DMS 273 (cell line): ENCODE measurements at regions not wholly inside any gene's neighbourhood (a gene's known extent, or its start where the extent isn't known, plus 50 kb on each side); places are given as distances from the start of the nearest gene placed in this dataset.
"Not testable (repeated sequence)": the region's sequence is repeated elsewhere in the genome, so short reads cannot be mapped to it uniquely, and the experiment has no call there.

ENCODE experiments used
- DNase-seq: peaks from one replicate; lab custom pipeline; 2025; ENCODE audit not compliant: unreplicated experiment; lab: John Stamatoyannopoulos, UW

GRCh38 chr2:183522489-183523266 lies 398.4 kb downstream of the NUP35 start:
- DNase-seq: no peak

GRCh38 chr2:183530333-183530901 lies 406.2 kb downstream of the NUP35 start:
- no peak for DNase-seq

DNA sequence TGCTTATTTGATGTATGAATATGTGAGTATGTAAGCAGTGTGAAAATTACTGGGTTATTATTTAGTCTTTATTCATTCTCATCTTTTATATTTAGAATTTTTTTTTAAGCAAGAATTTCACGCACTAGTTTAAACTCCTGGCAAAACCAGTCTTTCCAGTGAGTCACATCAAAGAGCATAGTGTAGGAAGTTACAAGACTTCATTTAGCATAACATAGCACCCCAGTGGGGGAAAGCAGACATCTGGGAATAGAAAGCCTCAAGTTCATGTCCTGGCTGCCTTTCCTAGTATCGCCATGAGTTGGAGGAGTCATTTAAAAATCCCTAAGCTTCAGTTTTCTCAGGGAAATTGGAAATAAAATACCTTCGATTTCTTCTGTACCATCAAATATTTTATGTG lies 408.3 kb downstream of the NUP35 start:
- no peak for DNase-seq

- DNase-seq: no peak
These were observed 408.8 kb downstream of the NUP35 start for GRCh38 chr2:183533021-183533420.

DNA sequence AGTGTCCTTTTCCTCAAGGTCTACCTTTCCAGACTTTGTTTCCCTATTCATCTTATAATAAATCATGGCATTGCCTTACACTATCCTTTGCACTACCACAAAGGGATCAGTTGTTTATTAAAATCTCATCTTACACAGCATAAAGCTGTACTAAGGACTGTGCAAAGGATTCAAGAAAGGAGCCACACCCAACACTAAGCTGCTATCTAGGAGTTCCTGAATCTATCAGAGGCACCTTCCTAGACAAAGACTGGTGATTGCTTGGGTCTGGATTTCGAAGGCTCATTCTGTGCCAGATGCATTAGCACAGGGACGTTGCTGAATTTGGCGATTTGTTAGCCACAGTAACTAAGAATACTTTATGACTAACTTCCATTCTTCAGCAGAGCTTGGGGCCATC lies 412.0 kb downstream of the NUP35 start:
- no peak for DNase-seq

DNA sequence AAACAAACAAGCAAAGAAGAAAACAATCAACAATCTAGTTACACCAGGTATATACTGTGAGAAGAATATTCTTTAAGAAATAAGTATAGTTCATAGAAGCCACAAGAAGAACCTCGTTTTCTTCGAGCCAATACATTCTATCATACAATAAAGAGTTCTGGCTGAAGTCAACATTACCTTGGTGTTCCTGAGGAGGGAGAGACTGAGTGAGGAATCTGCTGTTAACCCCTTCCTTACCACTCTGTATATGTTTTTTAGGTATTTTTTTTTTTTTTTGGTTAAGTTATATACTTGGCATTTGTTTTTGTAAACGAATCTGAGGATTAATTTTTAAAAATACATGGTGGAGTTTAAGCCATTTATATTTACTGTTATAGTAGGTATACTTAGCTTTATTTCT lies 412.5 kb downstream of the NUP35 start:
- DNase-seq: no peak

GRCh38 chr2:183541766-183542165 lies 417.5 kb downstream of the NUP35 start:
- DNase-seq: no peak

- DNase-seq: no peak
These were observed 418.4 kb downstream of the NUP35 start for GRCh38 chr2:183542606-183543005.

DNA sequence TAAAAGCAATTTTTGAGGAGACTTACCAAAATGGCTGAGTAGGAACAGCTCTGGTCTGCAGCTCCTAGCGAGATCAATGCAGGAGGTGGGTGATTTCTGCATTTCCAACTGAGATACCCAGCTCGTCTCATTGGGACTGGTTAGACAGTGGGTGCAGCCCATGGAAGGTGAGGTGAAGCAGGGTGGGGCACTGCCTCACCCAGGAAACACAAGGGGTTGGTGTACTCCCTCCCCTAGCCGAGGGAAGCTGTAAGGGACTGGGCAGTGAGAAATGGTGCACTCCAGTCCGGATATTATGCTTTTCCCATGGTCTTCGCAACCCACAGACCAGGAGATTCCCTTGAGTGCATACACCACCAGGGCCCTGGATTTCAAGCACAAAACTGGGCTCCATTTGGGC lies 419.0 kb downstream of the NUP35 start:
- DNase-seq: no peak

- DNase-seq: no peak
These were observed 419.5 kb downstream of the NUP35 start for GRCh38 chr2:183543731-183544130.

GRCh38 chr2:183546560-183547350 lies 422.5 kb downstream of the NUP35 start:
- not testable (repeated sequence) for DNase-seq

GRCh38 chr2:183552716-183553115 lies 428.5 kb downstream of the NUP35 start:
- DNase-seq: no peak

- DNase-seq: no peak
These were observed 440.5 kb downstream of the NUP35 start for GRCh38 chr2:183564726-183565125.

- DNase-seq: no peak
These were observed 451.2 kb downstream of the NUP35 start for GRCh38 chr2:183575481-183575880.

GRCh38 chr2:183579686-183580085 lies 455.4 kb downstream of the NUP35 start:
- no peak for DNase-seq

- DNase-seq: no peak
These were observed 468.0 kb downstream of the NUP35 start for GRCh38 chr2:183592271-183592670.

DNA sequence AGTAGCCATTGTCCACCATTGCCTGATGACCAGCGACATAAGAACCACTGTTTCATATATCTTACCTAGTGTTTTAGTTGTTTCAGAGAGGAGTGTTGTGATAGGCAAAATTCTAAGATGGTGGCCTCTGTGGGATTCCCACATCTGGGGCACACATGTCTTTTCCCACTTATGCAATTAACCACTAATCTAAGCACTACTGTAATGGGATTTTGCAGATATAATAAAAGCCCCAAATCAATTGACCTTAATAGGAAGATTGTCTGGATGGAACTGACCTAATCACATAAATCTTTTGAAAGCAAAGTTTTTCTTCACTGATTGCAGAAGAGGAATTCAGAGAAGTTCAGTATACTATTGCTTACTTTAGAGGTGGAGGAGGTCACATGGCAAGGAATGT lies 469.9 kb downstream of the NUP35 start:
- DNase-seq: no peak

GRCh38 chr2:183597841-183598240 lies 473.6 kb downstream of the NUP35 start:
- no peak for DNase-seq

- no peak for DNase-seq
These were observed 479.8 kb downstream of the NUP35 start for GRCh38 chr2:183604065-183604464.

- no peak for DNase-seq
These were observed 481.2 kb downstream of the NUP35 start for GRCh38 chr2:183605440-183605839.

DNA sequence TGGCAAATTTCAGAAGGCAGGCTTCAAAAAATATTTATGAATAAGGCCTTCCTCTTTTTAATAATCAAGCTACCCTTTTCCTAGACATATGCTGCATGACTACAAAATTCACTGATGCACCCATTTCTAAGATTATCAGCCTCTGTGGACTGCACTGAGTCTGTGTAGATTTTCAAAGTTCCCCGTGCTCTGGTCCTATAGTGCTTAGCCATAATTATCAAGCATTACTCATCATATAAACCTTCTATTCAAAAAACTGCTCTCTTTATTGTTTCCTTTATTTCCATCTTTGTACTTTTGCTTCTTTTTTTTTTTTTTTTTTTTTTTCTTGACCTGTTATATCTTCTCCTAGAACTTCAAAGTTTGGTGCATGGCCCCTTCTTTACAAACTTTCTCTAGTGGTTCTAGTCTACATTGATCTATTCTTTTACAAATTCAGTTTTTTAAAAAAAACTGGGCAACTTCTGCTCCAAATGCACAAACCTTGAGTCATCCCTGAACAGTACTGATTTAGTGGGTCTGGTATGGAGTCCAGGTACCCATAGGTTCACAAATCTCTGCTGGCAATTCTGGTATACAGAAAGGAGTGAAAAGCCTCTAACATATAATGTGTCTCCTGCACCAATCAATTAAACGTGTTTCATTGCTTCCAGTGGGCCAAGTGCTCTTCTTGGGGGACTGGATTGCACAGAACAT lies 481.9 kb downstream of the NUP35 start:
- no peak for DNase-seq

DNA sequence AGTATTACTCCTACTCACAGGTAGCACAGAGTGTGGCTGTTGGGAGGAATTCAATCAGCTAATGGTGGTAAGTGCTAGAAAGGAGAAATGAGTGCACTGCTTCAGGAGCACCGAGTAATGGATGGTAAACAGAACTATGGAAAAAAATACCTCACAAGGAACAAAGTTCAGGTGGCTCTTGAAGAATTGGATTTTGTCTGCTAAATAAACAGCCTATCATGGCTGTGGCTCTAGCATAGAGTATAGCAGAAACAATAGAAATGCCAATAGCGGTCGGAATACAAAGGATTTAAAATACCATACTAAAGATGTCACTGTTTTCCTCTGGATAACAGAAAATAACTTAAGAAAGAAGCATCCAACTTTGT lies 482.5 kb downstream of the NUP35 start:
- DNase-seq: no peak
